CD14-positive monocyte (primary cell): ENCODE measurements at regions not wholly inside any gene's neighbourhood (a gene's known extent, or its start where the extent isn't known, plus 50 kb on each side); places are given as distances from the start of the nearest gene placed in this dataset.
"Not testable (repeated sequence)": the region's sequence is repeated elsewhere in the genome, so short reads cannot be mapped to it uniquely, and the experiment has no call there.

Experiments
- DNase-seq, 3 donors: peaks; one replicate each; pipeline ENCODE4 v3.0.0-alpha.2; 2011 to 2022
- H2AFZ ChIP-seq: 2 replicates; pipeline ENCODE4 v1.6.0; 2012; ENCODE audit warnings: mild to moderate bottlenecking, low read depth, low read length, inconsistent platforms; ENCODE audit not compliant: insufficient read depth, poor library complexity, severe bottlenecking
- H3K27ac ChIP-seq, 2 donors: 1 replicate in 1 of 2; 2 replicates in 1 of 2; pipeline ENCODE4 v1.5.1; 2012 to 2013; ENCODE audit warnings: low read length in 2 of 2, control low read depth in 1 of 2, inconsistent platforms in 1 of 2, low read depth in 1 of 2, mild to moderate bottlenecking in 1 of 2
- H3K27me3 ChIP-seq, 2 donors: one replicate each; pipeline versions ENCODE4 v1.6.0 to v1.6.1; 2011 to 2013; ENCODE audit warnings: low read length in 2 of 2; ENCODE audit not compliant: control insufficient read depth in 2 of 2, insufficient read depth in 2 of 2
- H3K36me3 ChIP-seq, 2 donors: replicated peaks in 1 of 2; 1 replicate in 1 of 2; 2 replicates in 1 of 2; pipeline versions ENCODE4 v1.5.1 to v1.6.1; 2012 to 2013; ENCODE audit warnings: low read length in 2 of 2, control low read depth in 1 of 2, inconsistent platforms in 1 of 2, mild to moderate bottlenecking in 1 of 2; ENCODE audit not compliant: insufficient read depth in 2 of 2, control insufficient read depth in 1 of 2
- H3K4me1 ChIP-seq, 2 donors: 1 replicate in 1 of 2; 2 replicates in 1 of 2; pipeline versions ENCODE4 v1.5.1 to v1.6.1; 2012 to 2013; ENCODE audit warnings: low read length in 2 of 2, control low read depth in 1 of 2, inconsistent platforms in 1 of 2, mild to moderate bottlenecking in 1 of 2, moderate library complexity in 1 of 2; ENCODE audit not compliant: insufficient read depth in 2 of 2, control insufficient read depth in 1 of 2
- H3K4me2 ChIP-seq: replicated peaks from 2 replicates; pipeline ENCODE3; 2012; ENCODE audit warnings: low read length, moderate library complexity, mild to moderate bottlenecking; ENCODE audit not compliant: poor library complexity, severe bottlenecking; ENCODE audit errors: extremely low read depth
- H3K4me3 ChIP-seq, 3 experiments: fragments of 200-600 bp in 1 of 3; sonication (generic) in 1 of 3; replicated peaks in 1 of 3; 1 replicate in 2 of 3; 2 replicates in 1 of 3; pipeline ENCODE4 v1.5.1; 2011 to 2013; ENCODE audit warnings: low read length in 3 of 3, mild to moderate bottlenecking in 3 of 3, control low read depth in 2 of 3, low read depth in 2 of 3, inconsistent platforms in 1 of 3, moderate library complexity in 1 of 3
- H3K79me2 ChIP-seq: 2 replicates; pipeline ENCODE4 v1.6.0; 2012; ENCODE audit warnings: mild to moderate bottlenecking, control low read depth, inconsistent platforms, low read length, moderate library complexity; ENCODE audit not compliant: insufficient read depth
- H3K9ac ChIP-seq: 2 replicates; pipeline ENCODE4 v1.6.0; 2017; ENCODE audit warnings: low read length, mild to moderate bottlenecking; ENCODE audit not compliant: insufficient read depth, poor library complexity, severe bottlenecking
- H3K9me3 ChIP-seq, 2 donors: replicated peaks in 1 of 2; 1 replicate in 1 of 2; 2 replicates in 1 of 2; pipeline versions ENCODE4 v1.5.1 to v1.6.1; 2012 to 2013; ENCODE audit warnings: low read length in 2 of 2, control low read depth in 1 of 2; ENCODE audit not compliant: control insufficient read depth in 1 of 2, insufficient read depth in 1 of 2
- H4K20me1 ChIP-seq: 2 replicates; pipeline ENCODE4 v1.6.0; 2012; ENCODE audit warnings: mild to moderate bottlenecking, low read length, control low read depth, moderate library complexity; ENCODE audit not compliant: insufficient read depth
- H3K27ac Mint-ChIP-seq, 7 donors: one replicate each; pipeline ENCODE4 v1.8.0; 2020; ENCODE audit warnings: mild to moderate bottlenecking in 7 of 7, mixed read lengths in 7 of 7, moderate library complexity in 6 of 7, inconsistent platforms in 2 of 7
- H3K27me3 Mint-ChIP-seq, 3 donors: one replicate each; pipeline ENCODE4 v1.8.0; 2021 to 2022; ENCODE audit warnings: low read depth in 3 of 3, mild to moderate bottlenecking in 3 of 3, mixed read lengths in 3 of 3, moderate library complexity in 3 of 3, inconsistent platforms in 1 of 3
- H3K36me3 Mint-ChIP-seq, 2 donors: one replicate each; pipeline ENCODE4 v1.8.0; 2020; ENCODE audit warnings: mixed read lengths in 2 of 2, inconsistent platforms in 1 of 2, mild to moderate bottlenecking in 1 of 2
- H3K4me1 Mint-ChIP-seq: one replicate; pipeline ENCODE4 v1.8.0; 2020; ENCODE audit warnings: mild to moderate bottlenecking, mixed read lengths
- H3K4me3 Mint-ChIP-seq, 2 donors: one replicate each; pipeline ENCODE4 v1.8.0; 2020; ENCODE audit warnings: mild to moderate bottlenecking in 2 of 2, mixed read lengths in 2 of 2, moderate library complexity in 1 of 2
- H3K9me3 Mint-ChIP-seq, 7 donors: one replicate each; pipeline ENCODE4 v1.8.0; 2020 to 2022; ENCODE audit warnings: mixed read lengths in 7 of 7, mild to moderate bottlenecking in 6 of 7, moderate library complexity in 6 of 7, inconsistent platforms in 2 of 7
- WGBS: methylation state at CpG from one replicate; pipeline ENCODE4 v1.1.5; 2013; ENCODE audit warnings: missing lambda C conversion rate; ENCODE audit not compliant: insufficient coverage; 5-methylcytosine and 5-hydroxymethylcytosine counted together
- intact Hi-C, 2 donors: fragments of 100-400 bp; cut with micrococcal nuclease; formaldehyde crosslinking; loops; one replicate each; pipeline versions ENCODE4 v1.15.0 to v1.15.1; 2023

DNA sequence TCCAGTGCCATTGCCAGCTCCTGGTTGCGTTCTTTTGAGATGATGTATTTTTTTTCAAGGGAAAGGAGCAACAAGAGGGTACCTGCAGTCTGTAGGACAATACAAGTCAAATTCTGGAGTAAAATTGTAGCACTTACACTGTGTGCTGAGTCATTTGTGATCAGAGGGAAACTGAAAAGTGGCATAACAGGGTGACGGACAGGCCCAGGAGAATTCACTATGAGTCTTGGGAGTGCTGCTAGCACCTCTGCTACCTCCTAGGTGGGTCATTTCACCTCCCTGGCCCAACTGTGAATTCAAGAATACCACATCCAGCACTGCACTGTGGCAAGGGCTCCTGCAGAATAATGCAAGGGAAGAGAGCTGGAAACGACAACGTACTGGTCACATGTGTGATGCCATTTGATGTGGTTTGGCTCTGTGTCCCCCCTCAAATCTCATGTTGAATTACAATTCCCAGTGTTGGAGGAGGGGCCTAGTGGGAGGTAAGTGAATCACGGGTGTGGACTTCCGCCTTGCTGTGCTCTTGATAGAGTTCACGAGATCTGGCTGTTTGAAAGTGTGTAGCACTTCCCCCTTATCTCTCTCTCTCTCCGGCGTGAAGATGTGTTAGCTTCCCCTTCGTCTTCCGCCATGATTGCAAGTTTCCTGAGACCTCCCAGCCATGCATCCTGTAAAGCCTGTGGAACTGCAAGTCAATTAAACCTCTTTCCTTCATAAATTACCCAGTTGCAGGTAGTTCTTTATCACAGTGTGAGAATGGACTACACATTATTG, 261.0 kb downstream of the BCL2L11 start:
- H2AFZ ChIP-seq, H3K27ac ChIP-seq, H3K27me3 ChIP-seq, H3K4me3 Mint-ChIP-seq, H3K36me3 ChIP-seq, H4K20me1 ChIP-seq, H3K9ac ChIP-seq, H3K9me3 ChIP-seq, H3K4me1 Mint-ChIP-seq, H3K4me3 ChIP-seq, intact Hi-C loops, H3K27me3 Mint-ChIP-seq, H3K4me2 ChIP-seq, H3K9me3 Mint-ChIP-seq, H3K79me2 ChIP-seq, H3K36me3 Mint-ChIP-seq: not testable (repeated sequence)
- H3K27ac Mint-ChIP-seq = peak overlapping the region in 4 of 7 donors; percentile 35 to 81 (median 75)
- peak; percentile 27 to 60 (median 29) for DNase-seq
- peaks cover 10 to 11% of the 10 kb centered on the region in 2 donors for H3K4me1 ChIP-seq
- no CpG with 5 or more reads among the region's 11 CpGs for WGBS

DNA sequence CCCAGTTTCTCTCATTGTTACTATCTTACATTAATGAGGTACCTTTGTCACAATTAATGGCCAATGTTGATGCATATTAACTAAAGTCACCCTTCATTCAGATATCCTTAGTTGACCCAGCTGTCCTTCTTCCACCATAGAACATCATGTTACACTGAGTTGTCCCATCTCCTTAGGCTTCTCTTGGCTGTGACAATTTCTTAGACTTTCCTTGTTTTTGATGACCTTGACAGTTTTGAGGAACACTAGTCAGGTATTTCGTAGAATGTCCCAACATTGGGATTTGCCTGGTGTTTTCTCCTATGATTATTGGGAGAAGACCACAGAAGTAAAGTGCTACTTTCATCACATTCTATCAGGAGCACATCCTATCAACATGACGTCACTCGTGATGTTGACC, 261.8 kb downstream of the BCL2L11 start:
- H2AFZ ChIP-seq, H3K9me3 Mint-ChIP-seq, H3K4me2 ChIP-seq, H3K9me3 ChIP-seq, H3K4me1 Mint-ChIP-seq, H3K27me3 ChIP-seq, H3K27me3 Mint-ChIP-seq, DNase-seq, H3K27ac Mint-ChIP-seq, H3K79me2 ChIP-seq, H3K27ac ChIP-seq, H3K9ac ChIP-seq, H3K36me3 Mint-ChIP-seq, H3K4me3 Mint-ChIP-seq, intact Hi-C loops, H3K4me1 ChIP-seq, H3K36me3 ChIP-seq, H4K20me1 ChIP-seq, H3K4me3 ChIP-seq: not testable (repeated sequence)
- WGBS = no CpG with 5 or more reads among the region's 3 CpGs

DNA sequence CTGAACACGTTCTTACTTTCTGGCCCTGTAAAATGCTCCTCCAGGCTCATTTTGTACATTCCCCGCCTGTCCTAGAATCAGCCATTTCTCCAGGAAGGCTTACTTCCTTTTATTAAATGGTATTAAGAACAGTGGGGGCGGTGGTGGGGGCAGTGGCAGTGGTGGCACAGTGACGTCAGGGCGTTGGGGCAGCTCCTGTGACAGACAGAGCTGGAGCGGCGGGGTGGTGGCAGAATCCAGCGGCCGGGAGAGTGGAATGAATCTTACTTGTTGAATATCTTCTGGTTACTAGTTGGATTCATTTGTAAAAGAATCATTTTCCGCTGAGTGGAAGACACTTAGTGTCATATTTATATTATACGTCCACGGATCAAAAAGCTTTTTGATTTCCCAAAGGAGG, 262.6 kb downstream of the BCL2L11 start:
- H3K4me2 ChIP-seq, H3K27ac Mint-ChIP-seq, H3K9ac ChIP-seq, H3K36me3 ChIP-seq, H3K27me3 ChIP-seq, DNase-seq, H3K27ac ChIP-seq, H3K27me3 Mint-ChIP-seq, H4K20me1 ChIP-seq, H3K36me3 Mint-ChIP-seq, H3K4me3 ChIP-seq, H3K9me3 Mint-ChIP-seq, H3K4me1 Mint-ChIP-seq, H3K4me3 Mint-ChIP-seq, H3K9me3 ChIP-seq, H3K4me1 ChIP-seq, H2AFZ ChIP-seq, intact Hi-C loops, H3K79me2 ChIP-seq: not testable (repeated sequence)
- 90% methylated on average over 2 of the region's 12 CpGs for WGBS

DNA sequence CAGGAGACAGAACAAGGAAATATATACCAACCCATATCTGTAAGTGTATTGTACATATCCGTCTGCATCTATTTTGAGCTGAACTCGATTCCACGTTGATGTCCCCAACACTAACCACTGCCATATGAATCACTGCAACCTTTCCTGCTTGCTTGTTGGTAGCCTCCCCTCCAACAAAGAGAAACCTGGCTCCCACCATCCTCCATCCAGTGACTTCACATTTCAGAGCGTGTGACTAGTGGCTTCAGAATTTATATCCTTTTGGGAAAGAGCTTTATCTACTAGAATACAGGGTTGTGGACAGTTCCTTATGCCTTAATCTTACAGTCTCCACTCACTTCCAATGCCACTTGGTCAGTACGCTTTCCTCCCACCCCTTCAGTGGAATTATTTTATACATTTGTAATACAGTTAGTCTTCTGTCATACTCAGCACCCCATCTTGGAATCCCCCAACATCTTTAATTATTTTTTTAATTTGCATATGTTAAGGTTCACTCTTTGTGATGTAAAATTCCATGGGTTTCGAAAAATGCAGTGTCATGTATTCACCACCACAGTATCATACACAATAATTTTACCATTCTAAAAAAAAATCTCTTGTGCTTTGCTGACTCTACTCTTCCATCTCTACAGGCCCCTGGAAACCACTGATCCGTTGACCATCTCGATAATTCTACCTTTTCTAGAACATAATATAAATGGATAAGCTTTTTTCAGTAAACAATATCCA, 264.7 kb downstream of the BCL2L11 start:
- DNase-seq, H3K79me2 ChIP-seq, H4K20me1 ChIP-seq, H3K4me3 Mint-ChIP-seq, H2AFZ ChIP-seq, H3K4me3 ChIP-seq, H3K27me3 Mint-ChIP-seq, H3K36me3 Mint-ChIP-seq, intact Hi-C loops, H3K9ac ChIP-seq, H3K9me3 ChIP-seq, H3K36me3 ChIP-seq, H3K4me2 ChIP-seq, H3K27ac ChIP-seq, H3K27ac Mint-ChIP-seq, H3K4me1 ChIP-seq, H3K27me3 ChIP-seq, H3K9me3 Mint-ChIP-seq, H3K4me1 Mint-ChIP-seq: not testable (repeated sequence)
- no CpG with 5 or more reads among the region's 8 CpGs for WGBS
